Right kidney (tissue), 1 donor: ENCODE measurements at regions not wholly inside any gene's neighbourhood (a gene's known extent, or its start where the extent isn't known, plus 50 kb on each side); places are given as distances from the start of the nearest gene placed in this dataset.
A peak's percentile ranks its signal among the peaks of the same experiment; 100 is the strongest.

ENCODE experiments used
- DNase-seq: peaks from one replicate; pipeline ENCODE4 v3.0.0-alpha.2; 2016

- DNase-seq: no peak
Measured at GRCh38 chr16:76910931-76911330, 280.1 kb upstream of the MON1B start.

- no peak for DNase-seq
Measured at GRCh38 chr16:76913046-76913445, 277.9 kb upstream of the MON1B start.

- DNase-seq: no peak
Measured at GRCh38 chr16:76926042-76926441, 264.9 kb upstream of the MON1B start.

- DNase-seq: no peak
Measured at GRCh38 chr16:76926595-76926994, 264.4 kb upstream of the MON1B start.

GRCh38 chr16:76931186-76931585, 259.8 kb upstream of the MON1B start:
- no peak for DNase-seq

- no peak for DNase-seq
Measured at GRCh38 chr16:76932541-76933211, 258.3 kb upstream of the MON1B start.

- no peak for DNase-seq
Measured at GRCh38 chr16:76940251-76940650, 250.7 kb upstream of the MON1B start.

GRCh38 chr16:76941113-76941512, 249.9 kb upstream of the MON1B start:
- DNase-seq: no peak

GRCh38 chr16:76942089-76942488, 248.9 kb upstream of the MON1B start:
- DNase-seq: no peak

- no peak for DNase-seq
Measured at GRCh38 chr16:76943921-76944320, 247.1 kb upstream of the MON1B start.

- DNase-seq: no peak
Measured at GRCh38 chr16:76946879-76947278, 244.1 kb upstream of the MON1B start.

- no peak for DNase-seq
Measured at GRCh38 chr16:76947749-76948148, 243.2 kb upstream of the MON1B start.

GRCh38 chr16:76955629-76956028, 235.4 kb upstream of the MON1B start:
- no peak for DNase-seq

GRCh38 chr16:76956394-76956793, 234.6 kb upstream of the MON1B start:
- DNase-seq: peak; percentile 2

- no peak for DNase-seq
Measured at GRCh38 chr16:76956841-76957240, 234.1 kb upstream of the MON1B start.

GRCh38 chr16:76959166-76959565, 231.8 kb upstream of the MON1B start:
- no peak for DNase-seq

- no peak for DNase-seq
Measured at GRCh38 chr16:76963614-76964315, 227.2 kb upstream of the MON1B start.

- DNase-seq: no peak
Measured at GRCh38 chr16:76964464-76965154, 226.4 kb upstream of the MON1B start.

- DNase-seq: no peak
Measured at GRCh38 chr16:76970087-76970744, 220.8 kb upstream of the MON1B start.

- no peak for DNase-seq
Measured at GRCh38 chr16:76970745-76971099, 220.3 kb upstream of the MON1B start.

- DNase-seq: no peak
Measured at GRCh38 chr16:76976101-76976500, 214.9 kb upstream of the MON1B start.

- no peak for DNase-seq
Measured at GRCh38 chr16:76976756-76977155, 214.2 kb upstream of the MON1B start.

- DNase-seq: no peak
Measured at GRCh38 chr16:76984196-76984595, 206.8 kb upstream of the MON1B start.
